ENCODE measurements at regions not wholly inside any gene's neighbourhood (a gene's known extent, or its start where the extent isn't known, plus 50 kb on each side); places are given as distances from the start of the nearest gene placed in this dataset.

DNA sequence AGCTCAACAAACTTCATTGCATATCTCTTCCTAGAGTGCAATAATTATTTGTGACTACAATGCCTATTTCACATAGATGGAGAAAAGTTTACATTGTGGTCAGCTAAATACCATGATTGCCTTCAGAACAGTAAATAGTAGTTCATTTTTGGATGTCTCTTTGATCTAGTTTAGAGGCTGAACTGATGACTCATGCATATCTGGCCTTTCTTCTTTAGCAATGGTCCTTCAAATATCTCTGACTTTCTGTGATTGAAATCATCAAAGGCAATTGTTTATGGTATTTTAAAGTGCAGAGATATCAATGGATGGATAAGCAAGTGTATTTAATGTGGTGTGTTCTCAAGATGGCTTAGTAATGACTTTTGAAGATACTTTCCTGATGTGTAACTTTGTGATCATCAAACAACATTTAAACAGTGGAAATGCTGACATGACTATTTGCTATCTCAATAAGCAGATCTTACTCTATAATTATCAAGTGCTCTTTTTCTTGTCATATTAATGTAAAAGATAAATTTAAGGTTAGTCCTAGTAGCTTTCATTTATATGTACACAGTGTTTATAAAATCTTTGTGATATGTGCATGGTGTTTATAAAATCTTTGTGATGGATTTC is 523.7 kb upstream of the SLC35B3 start:
- Histone ChIP-seq H3K4me3 (no peak overlapping the region), H3K27me3 (ENCODE audit: low read depth) (no peaks in the 10 kb centered on the region), H3K27ac (replicated peaks) (no peak overlapping the region), H3K9me3 (replicated peaks) (no peaks in the 10 kb centered on the region), H3K4me1 (no peaks in the 10 kb centered on the region), H3K36me3 (no peaks in the 10 kb centered on the region)
- intact Hi-C loops (cut with micrococcal nuclease), result no loop called here
- no peak for DNase-seq
- TF ChIP-seq CTCF (IDR thresholded peaks at IDR 0.05; ENCODE audit: borderline replicate concordance), result no peak

DNA sequence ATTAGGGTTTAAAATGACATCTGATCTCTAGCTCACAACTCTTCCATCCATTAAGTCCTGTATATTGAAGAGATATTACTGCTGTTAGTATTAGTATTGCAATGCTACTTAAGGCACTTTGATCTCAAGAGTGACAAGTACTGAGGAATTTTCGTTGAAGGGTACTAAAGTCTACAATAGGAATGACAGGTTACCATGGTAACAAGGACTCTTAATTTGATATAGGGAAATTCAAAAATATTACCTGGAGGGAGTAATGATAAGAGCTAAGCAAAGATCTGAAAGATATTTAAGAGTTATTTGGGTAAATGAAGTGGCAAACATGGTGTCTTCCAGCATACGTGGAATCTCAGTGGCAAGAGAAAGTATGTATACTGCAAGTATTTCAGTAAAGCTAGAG is 518.0 kb upstream of the SLC35B3 start:
- DNase-seq, result no peak
- no peak overlapping the region for H3K27ac ChIP-seq (replicated peaks)
- intact Hi-C loops (cut with micrococcal nuclease), result no loop called here
- no peak overlapping the region for H3K4me3 ChIP-seq
- H3K9me3 ChIP-seq (replicated peaks), result no peaks in the 10 kb centered on the region
- no peaks in the 10 kb centered on the region for H3K36me3 ChIP-seq
- no peaks in the 10 kb centered on the region for H3K4me1 ChIP-seq
- TF ChIP-seq CTCF (IDR thresholded peaks at IDR 0.05; ENCODE audit: borderline replicate concordance), result no peak
- H3K27me3 ChIP-seq (ENCODE audit: low read depth), result no peaks in the 10 kb centered on the region

GRCh38 chr6:8948733-8949132 is 513.4 kb upstream of the SLC35B3 start:
- Histone ChIP-seq H3K9me3 (replicated peaks) (no peaks in the 10 kb centered on the region), H3K4me1 (no peaks in the 10 kb centered on the region), H3K4me3 (no peak overlapping the region), H3K27me3 (ENCODE audit: low read depth) (no peaks in the 10 kb centered on the region), H3K36me3 (no peaks in the 10 kb centered on the region), H3K27ac (replicated peaks) (no peak overlapping the region)
- DNase-seq, result no peak
- intact Hi-C loops (cut with micrococcal nuclease), result no loop called here
- no peak for TF ChIP-seq CTCF (IDR thresholded peaks at IDR 0.05; ENCODE audit: borderline replicate concordance)

- H3K27me3 ChIP-seq (ENCODE audit: low read depth), result no peaks in the 10 kb centered on the region
- TF ChIP-seq CTCF (IDR thresholded peaks at IDR 0.05; ENCODE audit: borderline replicate concordance), result no peak
- no peak for DNase-seq
- no peak overlapping the region for H3K4me3 ChIP-seq
- H3K27ac ChIP-seq (replicated peaks), result no peak overlapping the region
- intact Hi-C loops (cut with micrococcal nuclease), result no loop called here
- H3K9me3 ChIP-seq (replicated peaks), result no peaks in the 10 kb centered on the region
- no peaks in the 10 kb centered on the region for H3K36me3 ChIP-seq
- H3K4me1 ChIP-seq, result no peaks in the 10 kb centered on the region
Measured at GRCh38 chr6:8947900-8948299, 512.6 kb upstream of the SLC35B3 start.

DNA sequence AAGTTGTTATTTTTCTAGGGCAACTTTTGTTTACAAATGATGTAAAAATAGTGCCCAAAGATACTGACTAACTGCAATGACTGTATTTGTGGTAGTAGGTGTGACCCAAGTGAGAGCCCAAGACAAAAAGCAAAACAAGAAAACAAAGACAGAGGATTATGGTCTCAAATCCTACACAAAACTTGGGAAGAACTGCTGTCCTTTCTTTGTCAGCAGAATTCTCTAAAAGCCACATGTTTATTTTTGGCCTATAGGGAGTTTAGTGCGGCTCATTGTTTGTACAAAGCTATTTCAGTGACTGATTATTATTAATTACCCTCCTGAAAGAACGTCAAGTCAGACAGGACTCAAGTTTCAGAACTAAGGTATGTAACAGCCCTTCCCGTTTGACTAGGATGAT is 509.2 kb upstream of the SLC35B3 start:
- DNase-seq, result no peak
- H3K9me3 ChIP-seq (replicated peaks), result no peaks in the 10 kb centered on the region
- intact Hi-C loops (cut with micrococcal nuclease), result no loop called here

More for the DNA sequence above, 509.2 kb upstream of the SLC35B3 start:
- no peaks in the 10 kb centered on the region for H3K4me1 ChIP-seq
- H3K27me3 ChIP-seq (ENCODE audit: low read depth), result no peaks in the 10 kb centered on the region
- H3K36me3 ChIP-seq, result no peaks in the 10 kb centered on the region
- no peak overlapping the region for H3K27ac ChIP-seq (replicated peaks)
- no peak overlapping the region for H3K4me3 ChIP-seq
- TF ChIP-seq CTCF (IDR thresholded peaks at IDR 0.05; ENCODE audit: borderline replicate concordance), result no peak

Data from left ventricle myocardium inferior (tissue), 1 donor.